K562 (cell line): ENCODE measurements at regions not wholly inside any gene's neighbourhood (a gene's known extent, or its start where the extent isn't known, plus 50 kb on each side); places are given as distances from the start of the nearest gene placed in this dataset.

Experiments used
- CREB1 ChIP-seq, 2 experiments: sonication (generic) in 1 of 2; formaldehyde crosslinking in 1 of 2; IDR thresholded peaks; 2 replicates each; pipeline versions ENCODE4 v1.6.1 to v1.8.0; 2012 to 2022; ENCODE audit warnings: inconsistent platforms in 1 of 2, mild to moderate bottlenecking in 1 of 2, missing genetic modification reagents in 1 of 2, moderate library complexity in 1 of 2
- NRF1 ChIP-seq, 2 experiments: fragments of 450-650 bp; IDR thresholded peaks in 1 of 2; conservative IDR thresholded peaks in 1 of 2; 2 replicates each; pipeline ENCODE4 v1.6.1; 2014; ENCODE audit warnings: mild to moderate bottlenecking in 2 of 2

GRCh38 chr13:103302676-103303075 is 236.5 kb upstream of the SLC10A2 start:
- TF ChIP-seq NRF1 (conservative IDR thresholded peaks at IDR 0.05 in 1 of 2, IDR thresholded peaks at IDR 0.05 in 1 of 2) (no peak), CREB1 (IDR thresholded peaks at IDR 0.05) (no peak), CREB1 (CRISPR knock-in tag; IDR thresholded peaks at IDR 0.05) (no peak)
